ENCODE measurements at regions not wholly inside any gene's neighbourhood (a gene's known extent, or its start where the extent isn't known, plus 50 kb on each side); places are given as distances from the start of the nearest gene placed in this dataset.

GRCh38 chr5:136689552-136689951 is 324.2 kb upstream of the TRPC7 start:
- DNase-seq (ENCODE audit: low read depth), result no peak

GRCh38 chr5:136686192-136686872 is 321.0 kb upstream of the TRPC7 start:
- no peak for DNase-seq (ENCODE audit: low read depth)

- no peak for DNase-seq (ENCODE audit: low read depth)
Observed at GRCh38 chr5:136682986-136683385, 317.6 kb upstream of the TRPC7 start.

- DNase-seq (ENCODE audit: low read depth), result no peak
Observed at GRCh38 chr5:136679233-136679632, 313.9 kb upstream of the TRPC7 start.

GRCh38 chr5:136677217-136677616 is 311.9 kb upstream of the TRPC7 start:
- no peak for DNase-seq (ENCODE audit: low read depth)

- no peak for DNase-seq (ENCODE audit: low read depth)
Observed at GRCh38 chr5:136676685-136677084, 311.3 kb upstream of the TRPC7 start.

- DNase-seq (ENCODE audit: low read depth), result no peak
Observed at GRCh38 chr5:136675769-136676168, 310.4 kb upstream of the TRPC7 start.

- DNase-seq (ENCODE audit: low read depth), result no peak
Observed at GRCh38 chr5:136674178-136674577, 308.8 kb upstream of the TRPC7 start.

GRCh38 chr5:136667789-136668188 is 302.4 kb upstream of the TRPC7 start:
- no peak for DNase-seq (ENCODE audit: low read depth)

GRCh38 chr5:136666970-136667620 is 301.8 kb upstream of the TRPC7 start:
- DNase-seq (ENCODE audit: low read depth), result no peak

GRCh38 chr5:136665331-136665730 is 300.0 kb upstream of the TRPC7 start:
- DNase-seq (ENCODE audit: low read depth), result no peak

GRCh38 chr5:136661026-136661425 is 295.7 kb upstream of the TRPC7 start:
- no peak for DNase-seq (ENCODE audit: low read depth)

- DNase-seq (ENCODE audit: low read depth), result no peak
Observed at GRCh38 chr5:136656811-136657210, 291.5 kb upstream of the TRPC7 start.

- no peak for DNase-seq (ENCODE audit: low read depth)
Observed at GRCh38 chr5:136655468-136655867, 290.1 kb upstream of the TRPC7 start.

- DNase-seq (ENCODE audit: low read depth), result no peak
Observed at GRCh38 chr5:136646915-136647314, 281.6 kb upstream of the TRPC7 start.

GRCh38 chr5:136642976-136643375 is 277.6 kb upstream of the TRPC7 start:
- DNase-seq (ENCODE audit: low read depth), result no peak

- no peak for DNase-seq (ENCODE audit: low read depth)
Observed at GRCh38 chr5:136639616-136640015, 274.3 kb upstream of the TRPC7 start.

- no peak for DNase-seq (ENCODE audit: low read depth)
Observed at GRCh38 chr5:136638084-136638483, 272.7 kb upstream of the TRPC7 start.

GRCh38 chr5:136636001-136636400 is 270.7 kb upstream of the TRPC7 start:
- no peak for DNase-seq (ENCODE audit: low read depth)

GRCh38 chr5:136631186-136631585 is 265.8 kb upstream of the TRPC7 start:
- DNase-seq (ENCODE audit: low read depth), result no peak

GRCh38 chr5:136629125-136629792 is 263.9 kb upstream of the TRPC7 start:
- DNase-seq (ENCODE audit: low read depth), result no peak

GRCh38 chr5:136626531-136626930 is 261.2 kb upstream of the TRPC7 start:
- DNase-seq (ENCODE audit: low read depth), result no peak

GRCh38 chr5:136622747-136623146 is 257.4 kb upstream of the TRPC7 start:
- DNase-seq (ENCODE audit: low read depth), result no peak
